ENCODE measurements at regions not wholly inside any gene's neighbourhood (a gene's known extent, or its start where the extent isn't known, plus 50 kb on each side); places are given as distances from the start of the nearest gene placed in this dataset.
A peak's percentile ranks its signal among the peaks of the same experiment; 100 is the strongest.

GRCh38 chr2:8454797-8455196 lies 227.1 kb upstream of the ID2 start:
- no peak for DNase-seq (ENCODE audit: low spot score)

GRCh38 chr2:8455236-8456150 lies 226.4 kb upstream of the ID2 start:
- no peak for DNase-seq (ENCODE audit: low spot score)

GRCh38 chr2:8456151-8457091 lies 225.4 kb upstream of the ID2 start:
- no peak for DNase-seq (ENCODE audit: low spot score)

GRCh38 chr2:8457092-8457481 lies 224.8 kb upstream of the ID2 start:
- DNase-seq (ENCODE audit: low spot score) = no peak

- DNase-seq (ENCODE audit: low spot score) = peak; percentile 31
These were observed 224.0 kb upstream of the ID2 start for GRCh38 chr2:8457699-8458502.

- no peak for DNase-seq (ENCODE audit: low spot score)
These were observed 223.1 kb upstream of the ID2 start for GRCh38 chr2:8458503-8459459.

GRCh38 chr2:8459474-8459873 lies 222.4 kb upstream of the ID2 start:
- DNase-seq (ENCODE audit: low spot score) = no peak

- no peak for DNase-seq (ENCODE audit: low spot score)
These were observed 220.5 kb upstream of the ID2 start for GRCh38 chr2:8461341-8461740.

GRCh38 chr2:8462280-8462679 lies 219.6 kb upstream of the ID2 start:
- no peak for DNase-seq (ENCODE audit: low spot score)

- no peak for DNase-seq (ENCODE audit: low spot score)
These were observed 218.8 kb upstream of the ID2 start for GRCh38 chr2:8462899-8463648.

- no peak for DNase-seq (ENCODE audit: low spot score)
These were observed 216.3 kb upstream of the ID2 start for GRCh38 chr2:8465560-8465959.

- DNase-seq (ENCODE audit: low spot score) = no peak
These were observed 212.0 kb upstream of the ID2 start for GRCh38 chr2:8469709-8470493.

- no peak for DNase-seq (ENCODE audit: low spot score)
These were observed 209.1 kb upstream of the ID2 start for GRCh38 chr2:8472545-8473323.

GRCh38 chr2:8475349-8476031 lies 206.4 kb upstream of the ID2 start:
- peak; percentile 69 for DNase-seq (ENCODE audit: low spot score)

- DNase-seq (ENCODE audit: low spot score) = no peak
These were observed 204.0 kb upstream of the ID2 start for GRCh38 chr2:8477552-8478470.

- no peak for DNase-seq (ENCODE audit: low spot score)
These were observed 203.4 kb upstream of the ID2 start for GRCh38 chr2:8478471-8478793.

- no peak for DNase-seq (ENCODE audit: low spot score)
These were observed 202.6 kb upstream of the ID2 start for GRCh38 chr2:8479298-8479697.
